ENCODE measurements at regions not wholly inside any gene's neighbourhood (a gene's known extent, or its start where the extent isn't known, plus 50 kb on each side); places are given as distances from the start of the nearest gene placed in this dataset.

DNA sequence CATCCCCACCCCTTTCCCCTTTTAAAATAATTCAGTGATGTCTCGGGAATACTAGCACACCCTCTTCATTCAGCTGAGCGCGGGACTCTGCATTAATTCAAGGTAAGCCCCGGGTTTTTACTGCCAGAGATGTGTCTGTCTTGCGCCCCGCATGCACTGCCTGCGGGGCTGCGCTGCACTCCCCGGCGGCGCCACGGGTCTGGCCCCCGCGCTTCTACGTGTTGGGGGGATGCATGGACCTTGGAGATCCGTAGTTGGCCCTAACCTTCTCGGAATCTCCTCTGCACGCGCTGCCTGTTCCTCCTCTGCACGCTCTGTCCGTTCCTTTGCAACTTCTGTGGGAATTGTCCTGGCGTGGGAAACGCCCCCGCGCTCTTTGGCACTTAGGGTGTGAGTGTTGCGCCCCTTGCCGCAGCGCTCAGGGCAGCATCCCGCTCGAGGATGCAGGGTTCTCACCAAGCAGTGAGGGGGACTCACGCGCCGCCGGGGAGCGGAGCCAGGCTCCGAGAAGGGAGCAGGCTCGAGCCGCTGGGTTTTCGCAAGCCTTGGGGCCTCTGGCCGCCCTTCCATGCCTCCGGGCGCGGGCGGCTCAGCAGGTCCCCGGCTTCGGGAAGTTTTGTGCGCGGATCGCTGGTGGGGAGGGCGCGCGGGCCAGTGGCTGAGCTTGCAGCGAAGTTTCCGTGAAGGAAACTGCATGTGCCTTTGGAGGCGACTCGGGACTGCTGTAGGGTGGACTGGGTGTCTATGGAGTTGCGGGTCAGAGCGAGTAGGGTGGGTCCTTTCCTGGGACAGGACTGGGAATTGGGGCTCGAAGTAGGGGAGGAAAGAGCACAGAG lies 165.1 kb upstream of the CACNA1E start:
- Histone ChIP-seq H3K9me2 (ENCODE audit: insufficient read depth) (no peaks in the 10 kb centered on the region), H3K9me3 (ENCODE audit: control insufficient read depth in 1 of 2, insufficient read depth in 1 of 2, low read depth in 1 of 2, low read length in 2 of 2) (no peaks in the 10 kb centered on the region), H3K4me2 (ENCODE audit: low read length) (no peak overlapping the region), H3K4me1 (ENCODE audit: control insufficient read depth in 1 of 2, insufficient read depth in 2 of 2, low read length in 2 of 2) (no peaks in the 10 kb centered on the region), H3K27me3 (ENCODE audit: insufficient read depth, low read length) (peaks cover 21% of the 10 kb centered on the region; the same call in 1 of the 2 replicates), H2AFZ (ENCODE audit: low read depth, low read length, poor library complexity, severe bottlenecking) (no peak overlapping the region), H3K79me2 (ENCODE audit: insufficient read depth, low read length) (no peaks in the 10 kb centered on the region), H3K36me3 (ENCODE audit: control insufficient read depth in 1 of 2, insufficient read depth in 2 of 2, low read length in 2 of 2) (no peaks in the 10 kb centered on the region), H3K4me3 (replicated peaks in 1 of 2; ENCODE audit: low read depth in 1 of 2, low read length in 2 of 2) (no peak overlapping the region), H4K20me1 (ENCODE audit: insufficient read depth) (no peaks in the 10 kb centered on the region), H3K27ac (ENCODE audit: low read depth, low read length) (no peak overlapping the region), H3K9ac (ENCODE audit: low read length) (no peak overlapping the region)
- ATAC-seq = no peak
- CTCF ChIA-PET = no interaction called here
- TF ChIP-seq CEBPB (IDR thresholded peaks at IDR 0.05; ENCODE audit: low read depth) = no peak
- TF ChIP-seq ZFX (IDR thresholded peaks at IDR 0.05) = no peak
- no peak for TF ChIP-seq FOSL1 (IDR thresholded peaks at IDR 0.05; ENCODE audit: low read depth)
- no peak for TF ChIP-seq JUND (IDR thresholded peaks at IDR 0.05)
- no peak for TF ChIP-seq YY1 (IDR thresholded peaks at IDR 0.05; ENCODE audit: extremely low read depth, insufficient replicate concordance, low read depth, low read length)
- no peak for TF ChIP-seq SIN3A (IDR thresholded peaks at IDR 0.05; ENCODE audit: low read depth)
- TF ChIP-seq, protein P1, sequence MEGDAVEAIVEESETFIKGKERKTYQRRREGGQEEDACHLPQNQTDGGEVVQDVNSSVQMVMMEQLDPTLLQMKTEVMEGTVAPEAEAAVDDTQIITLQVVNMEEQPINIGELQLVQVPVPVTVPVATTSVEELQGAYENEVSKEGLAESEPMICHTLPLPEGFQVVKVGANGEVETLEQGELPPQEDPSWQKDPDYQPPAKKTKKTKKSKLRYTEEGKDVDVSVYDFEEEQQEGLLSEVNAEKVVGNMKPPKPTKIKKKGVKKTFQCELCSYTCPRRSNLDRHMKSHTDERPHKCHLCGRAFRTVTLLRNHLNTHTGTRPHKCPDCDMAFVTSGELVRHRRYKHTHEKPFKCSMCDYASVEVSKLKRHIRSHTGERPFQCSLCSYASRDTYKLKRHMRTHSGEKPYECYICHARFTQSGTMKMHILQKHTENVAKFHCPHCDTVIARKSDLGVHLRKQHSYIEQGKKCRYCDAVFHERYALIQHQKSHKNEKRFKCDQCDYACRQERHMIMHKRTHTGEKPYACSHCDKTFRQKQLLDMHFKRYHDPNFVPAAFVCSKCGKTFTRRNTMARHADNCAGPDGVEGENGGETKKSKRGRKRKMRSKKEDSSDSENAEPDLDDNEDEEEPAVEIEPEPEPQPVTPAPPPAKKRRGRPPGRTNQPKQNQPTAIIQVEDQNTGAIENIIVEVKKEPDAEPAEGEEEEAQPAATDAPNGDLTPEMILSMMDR (IDR thresholded peaks at IDR 0.05 in 2 of 3, conservative IDR thresholded peaks at IDR 0.05 in 1 of 3; ENCODE audit: borderline replicate concordance in 1 of 3, insufficient read depth in 1 of 3, low read depth in 2 of 3, low read length in 2 of 3) = no peak
- no peak for TF ChIP-seq EGR1 (IDR thresholded peaks at IDR 0.05; ENCODE audit: low read depth)
- no peak for TF ChIP-seq SP1 (IDR thresholded peaks at IDR 0.05; ENCODE audit: low read depth)
- TF ChIP-seq ZNF274 (IDR thresholded peaks at IDR 0.05; ENCODE audit: low read depth, low read length) = no peak
- no peak for TF ChIP-seq POLR2AphosphoS5 (IDR thresholded peaks at IDR 0.05; ENCODE audit: low read depth, low read length)
- TF ChIP-seq, protein P2, sequence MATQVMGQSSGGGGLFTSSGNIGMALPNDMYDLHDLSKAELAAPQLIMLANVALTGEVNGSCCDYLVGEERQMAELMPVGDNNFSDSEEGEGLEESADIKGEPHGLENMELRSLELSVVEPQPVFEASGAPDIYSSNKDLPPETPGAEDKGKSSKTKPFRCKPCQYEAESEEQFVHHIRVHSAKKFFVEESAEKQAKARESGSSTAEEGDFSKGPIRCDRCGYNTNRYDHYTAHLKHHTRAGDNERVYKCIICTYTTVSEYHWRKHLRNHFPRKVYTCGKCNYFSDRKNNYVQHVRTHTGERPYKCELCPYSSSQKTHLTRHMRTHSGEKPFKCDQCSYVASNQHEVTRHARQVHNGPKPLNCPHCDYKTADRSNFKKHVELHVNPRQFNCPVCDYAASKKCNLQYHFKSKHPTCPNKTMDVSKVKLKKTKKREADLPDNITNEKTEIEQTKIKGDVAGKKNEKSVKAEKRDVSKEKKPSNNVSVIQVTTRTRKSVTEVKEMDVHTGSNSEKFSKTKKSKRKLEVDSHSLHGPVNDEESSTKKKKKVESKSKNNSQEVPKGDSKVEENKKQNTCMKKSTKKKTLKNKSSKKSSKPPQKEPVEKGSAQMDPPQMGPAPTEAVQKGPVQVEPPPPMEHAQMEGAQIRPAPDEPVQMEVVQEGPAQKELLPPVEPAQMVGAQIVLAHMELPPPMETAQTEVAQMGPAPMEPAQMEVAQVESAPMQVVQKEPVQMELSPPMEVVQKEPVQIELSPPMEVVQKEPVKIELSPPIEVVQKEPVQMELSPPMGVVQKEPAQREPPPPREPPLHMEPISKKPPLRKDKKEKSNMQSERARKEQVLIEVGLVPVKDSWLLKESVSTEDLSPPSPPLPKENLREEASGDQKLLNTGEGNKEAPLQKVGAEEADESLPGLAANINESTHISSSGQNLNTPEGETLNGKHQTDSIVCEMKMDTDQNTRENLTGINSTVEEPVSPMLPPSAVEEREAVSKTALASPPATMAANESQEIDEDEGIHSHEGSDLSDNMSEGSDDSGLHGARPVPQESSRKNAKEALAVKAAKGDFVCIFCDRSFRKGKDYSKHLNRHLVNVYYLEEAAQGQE (IDR thresholded peaks at IDR 0.05; ENCODE audit: low read depth) = no peak
- no peak for TF ChIP-seq TCF7L2 (IDR thresholded peaks at IDR 0.05; ENCODE audit: borderline replicate concordance, extremely low read depth, insufficient read depth, insufficient read length)
- no peak for TF ChIP-seq SRF (IDR thresholded peaks at IDR 0.05; ENCODE audit: low read depth)
- TF ChIP-seq EZH2 (IDR thresholded peaks at IDR 0.05) = no peak
- TF ChIP-seq CBX3 (IDR thresholded peaks at IDR 0.05; ENCODE audit: low read depth) = no peak
- TF ChIP-seq, protein P3, sequence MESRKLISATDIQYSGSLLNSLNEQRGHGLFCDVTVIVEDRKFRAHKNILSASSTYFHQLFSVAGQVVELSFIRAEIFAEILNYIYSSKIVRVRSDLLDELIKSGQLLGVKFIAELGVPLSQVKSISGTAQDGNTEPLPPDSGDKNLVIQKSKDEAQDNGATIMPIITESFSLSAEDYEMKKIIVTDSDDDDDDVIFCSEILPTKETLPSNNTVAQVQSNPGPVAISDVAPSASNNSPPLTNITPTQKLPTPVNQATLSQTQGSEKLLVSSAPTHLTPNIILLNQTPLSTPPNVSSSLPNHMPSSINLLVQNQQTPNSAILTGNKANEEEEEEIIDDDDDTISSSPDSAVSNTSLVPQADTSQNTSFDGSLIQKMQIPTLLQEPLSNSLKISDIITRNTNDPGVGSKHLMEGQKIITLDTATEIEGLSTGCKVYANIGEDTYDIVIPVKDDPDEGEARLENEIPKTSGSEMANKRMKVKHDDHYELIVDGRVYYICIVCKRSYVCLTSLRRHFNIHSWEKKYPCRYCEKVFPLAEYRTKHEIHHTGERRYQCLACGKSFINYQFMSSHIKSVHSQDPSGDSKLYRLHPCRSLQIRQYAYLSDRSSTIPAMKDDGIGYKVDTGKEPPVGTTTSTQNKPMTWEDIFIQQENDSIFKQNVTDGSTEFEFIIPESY (IDR thresholded peaks at IDR 0.05; ENCODE audit: extremely low read depth, insufficient replicate concordance, low read length) = no peak
- no peak for TF ChIP-seq EZH2phosphoT487 (IDR thresholded peaks at IDR 0.05; ENCODE audit: borderline replicate concordance)
- no peak for TF ChIP-seq RAD21 (IDR thresholded peaks at IDR 0.05; ENCODE audit: low read depth)
- TF ChIP-seq, protein P4, sequence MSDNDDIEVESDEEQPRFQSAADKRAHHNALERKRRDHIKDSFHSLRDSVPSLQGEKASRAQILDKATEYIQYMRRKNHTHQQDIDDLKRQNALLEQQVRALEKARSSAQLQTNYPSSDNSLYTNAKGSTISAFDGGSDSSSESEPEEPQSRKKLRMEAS (IDR thresholded peaks at IDR 0.05) = no peak
- RAD21 ChIA-PET (ENCODE audit: low non-redundant PET in 1 of 2, low total read pairs in 2 of 2, uncharacterized antibody in 2 of 2, unreplicated experiment in 2 of 2) = no interaction called here
- no peak for DNase-seq (ENCODE audit: low read depth, low spot score)
- POLR2A ChIA-PET = no interaction called here
- no TSS peak for BruUV-seq (replicated peaks)
- intact Hi-C loops (cut with micrococcal nuclease) = no loop called here
